ENCODE measurements at regions not wholly inside any gene's neighbourhood (a gene's known extent, or its start where the extent isn't known, plus 50 kb on each side); places are given as distances from the start of the nearest gene placed in this dataset.
"Not testable (repeated sequence)": the region's sequence is repeated elsewhere in the genome, so short reads cannot be mapped to it uniquely, and the experiment has no call there.

DNA sequence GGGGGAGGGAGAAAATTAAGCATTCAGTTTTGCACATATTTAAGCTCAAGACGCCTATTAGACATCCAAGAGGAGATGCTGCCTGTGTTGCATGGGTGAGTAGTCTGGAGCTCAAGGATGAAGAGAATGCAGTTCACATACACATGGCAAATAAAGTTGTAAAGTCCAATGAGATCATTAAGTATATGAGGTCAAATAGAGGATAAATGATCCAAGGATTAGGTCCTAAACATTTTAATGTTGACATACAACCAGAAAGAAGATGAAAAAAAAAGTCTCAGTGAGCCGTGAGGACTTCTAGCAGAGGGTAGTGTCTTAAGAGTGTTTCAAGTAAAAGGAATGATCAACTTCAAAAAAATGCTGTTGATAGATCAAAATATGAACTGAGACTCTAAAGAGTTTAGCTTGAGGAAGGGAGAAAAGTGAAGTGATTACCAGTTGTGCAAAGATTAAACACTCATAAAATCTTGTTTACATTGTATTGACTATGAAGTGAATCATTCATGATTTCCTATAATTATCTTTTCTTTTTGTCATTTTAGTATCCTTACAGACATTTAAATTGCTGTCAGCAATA lies 251.8 kb downstream of the ZNF608 start:
- ATAC-seq = no peak
- TF ChIP-seq ARNTL (CRISPR knock-in tag; IDR thresholded peaks at IDR 0.05; ENCODE audit: borderline replicate concordance, low read depth) = no peak
- no peak for TF ChIP-seq CSDC2 (CRISPR knock-in tag; IDR thresholded peaks at IDR 0.05)
- TF ChIP-seq, protein P1, sequence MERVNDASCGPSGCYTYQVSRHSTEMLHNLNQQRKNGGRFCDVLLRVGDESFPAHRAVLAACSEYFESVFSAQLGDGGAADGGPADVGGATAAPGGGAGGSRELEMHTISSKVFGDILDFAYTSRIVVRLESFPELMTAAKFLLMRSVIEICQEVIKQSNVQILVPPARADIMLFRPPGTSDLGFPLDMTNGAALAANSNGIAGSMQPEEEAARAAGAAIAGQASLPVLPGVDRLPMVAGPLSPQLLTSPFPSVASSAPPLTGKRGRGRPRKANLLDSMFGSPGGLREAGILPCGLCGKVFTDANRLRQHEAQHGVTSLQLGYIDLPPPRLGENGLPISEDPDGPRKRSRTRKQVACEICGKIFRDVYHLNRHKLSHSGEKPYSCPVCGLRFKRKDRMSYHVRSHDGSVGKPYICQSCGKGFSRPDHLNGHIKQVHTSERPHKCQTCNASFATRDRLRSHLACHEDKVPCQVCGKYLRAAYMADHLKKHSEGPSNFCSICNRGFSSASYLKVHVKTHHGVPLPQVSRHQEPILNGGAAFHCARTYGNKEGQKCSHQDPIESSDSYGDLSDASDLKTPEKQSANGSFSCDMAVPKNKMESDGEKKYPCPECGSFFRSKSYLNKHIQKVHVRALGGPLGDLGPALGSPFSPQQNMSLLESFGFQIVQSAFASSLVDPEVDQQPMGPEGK (CRISPR knock-in tag; IDR thresholded peaks at IDR 0.05; ENCODE audit: borderline replicate concordance) = no peak
- no peak for TF ChIP-seq ISL1 (CRISPR knock-in tag; IDR thresholded peaks at IDR 0.05)
- TF ChIP-seq OSR1 (CRISPR knock-in tag; IDR thresholded peaks at IDR 0.05) = no peak
- no peak for TF ChIP-seq ZC3H10 (CRISPR knock-in tag; IDR thresholded peaks at IDR 0.05)
- TF ChIP-seq, protein P2, sequence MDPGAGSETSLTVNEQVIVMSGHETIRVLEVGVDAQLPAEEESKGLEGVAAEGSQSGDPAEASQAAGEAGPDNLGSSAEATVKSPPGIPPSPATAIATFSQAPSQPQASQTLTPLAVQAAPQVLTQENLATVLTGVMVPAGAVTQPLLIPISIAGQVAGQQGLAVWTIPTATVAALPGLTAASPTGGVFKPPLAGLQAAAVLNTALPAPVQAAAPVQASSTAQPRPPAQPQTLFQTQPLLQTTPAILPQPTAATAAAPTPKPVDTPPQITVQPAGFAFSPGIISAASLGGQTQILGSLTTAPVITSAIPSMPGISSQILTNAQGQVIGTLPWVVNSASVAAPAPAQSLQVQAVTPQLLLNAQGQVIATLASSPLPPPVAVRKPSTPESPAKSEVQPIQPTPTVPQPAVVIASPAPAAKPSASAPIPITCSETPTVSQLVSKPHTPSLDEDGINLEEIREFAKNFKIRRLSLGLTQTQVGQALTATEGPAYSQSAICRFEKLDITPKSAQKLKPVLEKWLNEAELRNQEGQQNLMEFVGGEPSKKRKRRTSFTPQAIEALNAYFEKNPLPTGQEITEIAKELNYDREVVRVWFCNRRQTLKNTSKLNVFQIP (CRISPR knock-in tag; IDR thresholded peaks at IDR 0.05; ENCODE audit: borderline replicate concordance, low read depth) = no peak
- no peak for TF ChIP-seq ZNF8 (CRISPR knock-in tag; IDR thresholded peaks at IDR 0.05)
- TF ChIP-seq, protein P3, sequence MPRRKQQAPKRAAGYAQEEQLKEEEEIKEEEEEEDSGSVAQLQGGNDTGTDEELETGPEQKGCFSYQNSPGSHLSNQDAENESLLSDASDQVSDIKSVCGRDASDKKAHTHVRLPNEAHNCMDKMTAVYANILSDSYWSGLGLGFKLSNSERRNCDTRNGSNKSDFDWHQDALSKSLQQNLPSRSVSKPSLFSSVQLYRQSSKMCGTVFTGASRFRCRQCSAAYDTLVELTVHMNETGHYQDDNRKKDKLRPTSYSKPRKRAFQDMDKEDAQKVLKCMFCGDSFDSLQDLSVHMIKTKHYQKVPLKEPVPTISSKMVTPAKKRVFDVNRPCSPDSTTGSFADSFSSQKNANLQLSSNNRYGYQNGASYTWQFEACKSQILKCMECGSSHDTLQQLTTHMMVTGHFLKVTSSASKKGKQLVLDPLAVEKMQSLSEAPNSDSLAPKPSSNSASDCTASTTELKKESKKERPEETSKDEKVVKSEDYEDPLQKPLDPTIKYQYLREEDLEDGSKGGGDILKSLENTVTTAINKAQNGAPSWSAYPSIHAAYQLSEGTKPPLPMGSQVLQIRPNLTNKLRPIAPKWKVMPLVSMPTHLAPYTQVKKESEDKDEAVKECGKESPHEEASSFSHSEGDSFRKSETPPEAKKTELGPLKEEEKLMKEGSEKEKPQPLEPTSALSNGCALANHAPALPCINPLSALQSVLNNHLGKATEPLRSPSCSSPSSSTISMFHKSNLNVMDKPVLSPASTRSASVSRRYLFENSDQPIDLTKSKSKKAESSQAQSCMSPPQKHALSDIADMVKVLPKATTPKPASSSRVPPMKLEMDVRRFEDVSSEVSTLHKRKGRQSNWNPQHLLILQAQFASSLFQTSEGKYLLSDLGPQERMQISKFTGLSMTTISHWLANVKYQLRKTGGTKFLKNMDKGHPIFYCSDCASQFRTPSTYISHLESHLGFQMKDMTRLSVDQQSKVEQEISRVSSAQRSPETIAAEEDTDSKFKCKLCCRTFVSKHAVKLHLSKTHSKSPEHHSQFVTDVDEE (CRISPR knock-in tag; IDR thresholded peaks at IDR 0.05) = no peak

DNA sequence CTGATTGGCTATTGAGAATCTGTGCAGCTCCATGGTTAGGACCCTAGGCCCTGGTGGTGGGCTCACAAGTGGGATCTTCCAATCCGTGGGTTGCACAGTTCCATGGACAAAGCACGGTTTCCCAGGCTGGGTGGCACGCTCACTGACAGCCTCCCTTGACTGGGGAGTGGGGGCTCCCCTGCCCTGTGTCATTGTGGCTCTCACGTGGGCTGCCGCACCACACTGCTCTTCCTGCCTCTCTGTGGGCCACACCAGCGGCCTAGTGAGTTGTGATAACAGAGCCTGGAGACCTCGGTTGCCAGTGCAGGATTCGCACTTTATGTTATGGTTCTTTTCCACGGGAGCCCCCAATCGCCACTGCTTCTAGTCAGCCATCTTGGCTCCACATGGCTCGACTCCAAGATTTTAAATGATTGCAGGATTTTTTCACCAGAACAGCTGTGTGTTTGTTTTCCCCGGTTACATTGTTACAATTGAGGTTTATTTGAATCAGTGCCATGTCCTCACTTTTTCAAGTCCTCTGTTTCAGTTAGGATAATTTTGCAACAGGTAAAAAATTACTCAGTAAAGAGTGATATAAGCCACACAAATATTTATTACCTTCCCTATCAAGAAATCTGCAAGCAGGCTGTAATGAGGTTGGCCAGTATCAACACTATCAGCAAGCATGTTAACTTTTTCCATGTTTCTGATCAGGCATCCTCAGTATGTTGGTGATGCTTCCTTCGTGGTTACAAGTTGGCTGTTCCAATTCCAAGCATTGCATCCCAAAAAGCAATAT lies 253.8 kb downstream of the ZNF608 start:
- TF ChIP-seq, protein P4, sequence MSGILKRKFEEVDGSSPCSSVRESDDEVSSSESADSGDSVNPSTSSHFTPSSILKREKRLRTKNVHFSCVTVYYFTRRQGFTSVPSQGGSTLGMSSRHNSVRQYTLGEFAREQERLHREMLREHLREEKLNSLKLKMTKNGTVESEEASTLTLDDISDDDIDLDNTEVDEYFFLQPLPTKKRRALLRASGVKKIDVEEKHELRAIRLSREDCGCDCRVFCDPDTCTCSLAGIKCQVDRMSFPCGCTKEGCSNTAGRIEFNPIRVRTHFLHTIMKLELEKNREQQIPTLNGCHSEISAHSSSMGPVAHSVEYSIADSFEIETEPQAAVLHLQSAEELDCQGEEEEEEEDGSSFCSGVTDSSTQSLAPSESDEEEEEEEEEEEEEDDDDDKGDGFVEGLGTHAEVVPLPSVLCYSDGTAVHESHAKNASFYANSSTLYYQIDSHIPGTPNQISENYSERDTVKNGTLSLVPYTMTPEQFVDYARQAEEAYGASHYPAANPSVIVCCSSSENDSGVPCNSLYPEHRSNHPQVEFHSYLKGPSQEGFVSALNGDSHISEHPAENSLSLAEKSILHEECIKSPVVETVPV (CRISPR knock-in tag; IDR thresholded peaks at IDR 0.05) = no peak
- TF ChIP-seq ISL1 (CRISPR knock-in tag; IDR thresholded peaks at IDR 0.05) = no peak
- TF ChIP-seq, protein P5, sequence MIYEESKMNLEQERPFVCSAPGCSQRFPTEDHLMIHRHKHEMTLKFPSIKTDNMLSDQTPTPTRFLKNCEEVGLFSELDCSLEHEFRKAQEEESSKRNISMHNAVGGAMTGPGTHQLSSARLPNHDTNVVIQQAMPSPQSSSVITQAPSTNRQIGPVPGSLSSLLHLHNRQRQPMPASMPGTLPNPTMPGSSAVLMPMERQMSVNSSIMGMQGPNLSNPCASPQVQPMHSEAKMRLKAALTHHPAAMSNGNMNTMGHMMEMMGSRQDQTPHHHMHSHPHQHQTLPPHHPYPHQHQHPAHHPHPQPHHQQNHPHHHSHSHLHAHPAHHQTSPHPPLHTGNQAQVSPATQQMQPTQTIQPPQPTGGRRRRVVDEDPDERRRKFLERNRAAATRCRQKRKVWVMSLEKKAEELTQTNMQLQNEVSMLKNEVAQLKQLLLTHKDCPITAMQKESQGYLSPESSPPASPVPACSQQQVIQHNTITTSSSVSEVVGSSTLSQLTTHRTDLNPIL (CRISPR knock-in tag; IDR thresholded peaks at IDR 0.05; ENCODE audit: low read depth) = no peak
- ATAC-seq = no peak

DNA sequence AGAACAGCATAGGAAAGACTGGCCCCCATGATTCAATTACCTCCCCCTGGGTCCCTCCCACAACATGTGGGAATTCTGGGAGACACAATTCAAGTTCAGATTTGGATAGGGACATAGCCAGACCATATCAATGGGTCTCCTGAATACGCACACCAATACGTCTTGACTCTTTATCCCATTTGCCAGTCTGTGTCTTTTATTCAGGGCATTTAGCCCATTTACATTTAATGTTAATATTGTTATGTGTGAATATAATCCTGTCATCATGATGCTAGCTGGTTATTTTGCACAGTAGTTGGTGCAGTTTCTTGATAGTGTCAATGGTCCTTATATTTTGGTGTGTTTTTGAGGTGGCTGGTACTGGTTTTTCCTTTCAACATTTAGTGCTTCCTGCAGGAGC lies 256.1 kb downstream of the ZNF608 start:
- not testable (repeated sequence) for ATAC-seq

DNA sequence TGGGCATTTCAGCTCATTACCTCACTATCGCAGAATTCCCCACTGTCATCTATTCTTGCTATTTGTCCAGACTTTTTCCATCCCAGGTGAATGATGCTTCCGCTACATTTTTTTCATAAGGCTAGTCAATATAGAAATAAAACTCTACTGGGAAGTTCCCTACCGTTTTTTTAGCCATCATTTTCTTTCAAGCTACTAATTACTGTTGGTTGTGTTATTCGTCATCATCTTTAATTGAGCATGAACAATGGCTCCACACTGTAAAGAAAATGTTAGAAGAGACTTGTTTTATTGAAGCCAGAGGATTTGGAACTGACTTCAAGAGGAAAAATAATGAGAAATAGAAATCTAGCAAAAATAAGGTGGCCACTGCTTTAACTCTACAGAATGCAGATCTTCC lies 265.0 kb downstream of the ZNF608 start:
- no peak for ATAC-seq
- no peak for TF ChIP-seq TCF4 (CRISPR knock-in tag; IDR thresholded peaks at IDR 0.05; ENCODE audit: borderline replicate concordance)
- TF ChIP-seq, protein P4 (CRISPR knock-in tag; IDR thresholded peaks at IDR 0.05) = no peak
- TF ChIP-seq BACH2 (CRISPR knock-in tag; IDR thresholded peaks at IDR 0.05; ENCODE audit: borderline replicate concordance) = no peak
- TF ChIP-seq SNAI2 (CRISPR knock-in tag; IDR thresholded peaks at IDR 0.05) = no peak
- TF ChIP-seq TOX (CRISPR knock-in tag; IDR thresholded peaks at IDR 0.05; ENCODE audit: borderline replicate concordance) = no peak
- no peak for TF ChIP-seq ISL1 (CRISPR knock-in tag; IDR thresholded peaks at IDR 0.05)
- TF ChIP-seq, protein P2 (CRISPR knock-in tag; IDR thresholded peaks at IDR 0.05; ENCODE audit: borderline replicate concordance, low read depth) = no peak
- no peak for TF ChIP-seq PPARA (CRISPR knock-in tag; IDR thresholded peaks at IDR 0.05; ENCODE audit: borderline replicate concordance)
- TF ChIP-seq, protein P1 (CRISPR knock-in tag; IDR thresholded peaks at IDR 0.05; ENCODE audit: borderline replicate concordance) = no peak
